Activated T-cell treated with anti-CD3 and anti-CD28 coated beads, Interleukin-2, amount 50 U/mL, for 24 hours (primary cell): ENCODE measurements at regions not wholly inside any gene's neighbourhood (a gene's known extent, or its start where the extent isn't known, plus 50 kb on each side); places are given as distances from the start of the nearest gene placed in this dataset.
"Not testable (repeated sequence)": the region's sequence is repeated elsewhere in the genome, so short reads cannot be mapped to it uniquely, and the experiment has no call there.

ENCODE experiments used
- DNase-seq: peaks from one replicate; pipeline ENCODE4 v3.0.0-alpha.2; 2020
- H3K27ac Mint-ChIP-seq: 2 replicates; pipeline ENCODE4 v1.8.0; 2020; ENCODE audit warnings: mild to moderate bottlenecking, mixed read lengths
- H3K27me3 Mint-ChIP-seq: 2 replicates; pipeline ENCODE4 v1.8.0; 2020; ENCODE audit warnings: mixed read lengths
- H3K36me3 Mint-ChIP-seq: 2 replicates; pipeline ENCODE4 v1.8.0; 2020; ENCODE audit warnings: low read depth, mixed read lengths
- H3K4me1 Mint-ChIP-seq: 2 replicates; pipeline ENCODE4 v1.8.0; 2020; ENCODE audit warnings: low read depth, mixed read lengths
- H3K4me3 Mint-ChIP-seq: 2 replicates; pipeline ENCODE4 v1.8.0; 2020; ENCODE audit warnings: mild to moderate bottlenecking, moderate library complexity, mixed read lengths
- H3K9me3 Mint-ChIP-seq: 2 replicates; pipeline ENCODE4 v1.8.0; 2020; ENCODE audit warnings: mixed read lengths

DNA sequence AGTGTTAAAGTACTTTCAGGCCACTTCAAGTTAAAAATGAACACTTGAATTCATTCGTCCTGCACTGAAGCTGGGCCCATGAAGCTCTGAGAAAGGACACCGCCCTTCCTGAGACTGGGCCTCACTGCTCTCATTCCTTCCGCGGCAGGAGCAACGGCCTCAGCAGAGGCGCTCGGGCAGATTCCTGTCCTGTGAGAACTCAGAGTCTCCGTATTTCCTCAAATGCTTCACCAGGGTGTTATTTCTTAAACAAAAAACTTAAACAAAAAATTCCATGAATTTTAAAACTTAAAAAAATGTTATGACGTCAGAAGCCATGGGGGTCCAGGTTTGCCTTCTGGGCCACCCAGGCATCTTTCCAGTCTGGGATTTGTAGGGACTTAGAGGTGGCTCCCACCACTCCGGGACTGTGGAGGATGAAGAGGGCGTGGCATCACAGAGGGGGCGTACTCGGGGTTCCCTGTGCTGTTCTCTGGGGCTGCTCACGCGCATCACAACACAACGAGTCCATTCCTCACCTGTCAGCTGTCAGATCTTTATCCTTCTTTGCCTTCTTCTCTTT is 115.9 kb upstream of the ASB18 start:
- H3K27me3 Mint-ChIP-seq, result peaks cover 27% of the 10 kb centered on the region
- H3K9me3 Mint-ChIP-seq, result no peaks in the 10 kb centered on the region
- no peak overlapping the region for H3K4me3 Mint-ChIP-seq
- H3K4me1 Mint-ChIP-seq, result peaks cover 4% of the 10 kb centered on the region
- no peak overlapping the region for H3K27ac Mint-ChIP-seq
- no peaks in the 10 kb centered on the region for H3K36me3 Mint-ChIP-seq
- DNase-seq, result no peak

DNA sequence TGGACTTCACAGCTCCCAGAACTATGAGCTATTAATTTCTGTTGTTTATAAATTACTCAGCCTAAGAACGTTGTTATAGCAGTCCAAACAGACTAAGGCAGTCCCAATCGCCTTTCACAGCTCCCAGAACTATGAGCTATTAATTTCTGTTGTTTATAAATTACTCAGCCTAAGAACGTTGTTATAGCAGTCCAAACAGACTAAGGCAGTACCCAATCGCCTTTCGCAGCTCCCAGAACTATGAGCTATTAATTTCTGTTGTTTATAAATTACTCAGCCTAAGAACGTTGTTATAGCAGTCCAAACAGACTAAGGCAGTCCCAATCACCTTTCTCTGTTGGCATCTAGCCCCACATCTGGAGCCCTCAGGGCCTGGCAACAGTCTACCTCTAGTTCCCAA is 117.0 kb upstream of the ASB18 start:
- not testable (repeated sequence) for H3K9me3 Mint-ChIP-seq, DNase-seq, H3K4me1 Mint-ChIP-seq, H3K27ac Mint-ChIP-seq, H3K36me3 Mint-ChIP-seq, H3K4me3 Mint-ChIP-seq
- H3K27me3 Mint-ChIP-seq, result peaks cover 16% of the 10 kb centered on the region

DNA sequence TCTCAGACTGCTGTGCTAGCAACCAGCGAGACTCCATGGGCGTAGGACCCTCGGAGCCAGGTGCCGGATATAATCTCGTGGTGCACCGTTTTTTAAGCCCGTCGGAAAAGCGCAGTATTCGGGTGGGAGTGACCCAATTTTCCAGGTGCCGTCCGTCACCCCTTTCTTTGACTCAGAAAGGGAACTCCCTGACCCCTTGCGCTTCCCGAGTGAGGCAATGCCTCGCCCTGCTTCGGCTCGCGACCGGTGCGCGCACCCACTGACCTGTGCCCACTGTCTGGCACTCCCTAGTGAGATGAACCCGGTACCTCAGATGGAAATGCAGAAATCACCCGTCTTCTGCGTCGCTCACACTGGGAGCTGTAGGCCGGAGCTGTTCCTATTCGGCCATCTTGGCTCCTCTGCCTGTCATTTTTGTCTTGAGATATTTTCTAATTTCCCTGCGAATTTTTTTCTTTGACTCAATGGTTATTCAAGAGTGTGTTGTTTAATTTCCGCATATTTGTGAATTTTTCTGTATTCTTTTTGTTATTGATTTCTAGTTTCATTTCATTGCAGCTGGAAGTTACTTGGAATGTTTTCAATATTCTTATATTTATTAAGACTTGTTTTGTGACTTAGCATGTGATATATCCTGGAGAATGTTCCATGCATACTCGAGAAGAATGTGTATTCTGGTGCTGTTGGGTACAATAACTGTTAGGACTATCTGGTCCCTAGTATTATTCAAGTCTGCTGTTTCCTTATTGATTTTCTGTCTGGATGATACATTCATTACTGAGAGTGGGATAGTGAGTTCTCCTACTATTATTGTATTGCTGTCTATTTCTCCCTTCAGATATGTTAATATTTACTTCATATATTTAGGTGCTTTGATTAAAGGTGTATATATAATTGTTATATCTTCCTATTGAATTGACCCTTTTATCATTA is 125.3 kb upstream of the ASB18 start:
- not testable (repeated sequence) for H3K27ac Mint-ChIP-seq, H3K4me3 Mint-ChIP-seq, H3K4me1 Mint-ChIP-seq, DNase-seq, H3K9me3 Mint-ChIP-seq, H3K36me3 Mint-ChIP-seq, H3K27me3 Mint-ChIP-seq

DNA sequence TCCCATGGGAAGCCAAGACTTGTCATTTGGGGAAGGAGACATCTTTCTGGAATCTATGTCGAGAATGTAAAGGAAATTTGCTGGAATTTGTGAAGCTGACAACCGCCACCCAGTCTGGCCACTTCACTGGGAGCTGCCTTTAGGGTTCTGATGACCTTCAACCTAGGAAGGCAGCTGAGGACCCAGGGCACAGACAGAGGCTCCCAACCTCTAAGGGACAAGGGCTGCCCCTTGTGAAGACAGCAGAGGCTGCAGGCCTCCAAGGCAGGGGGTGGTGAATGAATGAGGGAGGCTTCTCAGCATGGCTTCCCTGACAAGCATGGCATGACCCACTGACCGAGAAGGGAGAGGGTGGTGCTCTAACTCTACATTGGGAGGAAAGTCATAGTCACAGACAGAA is 128.9 kb upstream of the ASB18 start:
- DNase-seq, result no peak
- H3K27ac Mint-ChIP-seq, result no peak overlapping the region
- H3K36me3 Mint-ChIP-seq, result no peaks in the 10 kb centered on the region
- H3K9me3 Mint-ChIP-seq, result no peaks in the 10 kb centered on the region
- no peaks in the 10 kb centered on the region for H3K4me1 Mint-ChIP-seq
- H3K27me3 Mint-ChIP-seq, result peaks cover 5% of the 10 kb centered on the region
- no peak overlapping the region for H3K4me3 Mint-ChIP-seq

DNA sequence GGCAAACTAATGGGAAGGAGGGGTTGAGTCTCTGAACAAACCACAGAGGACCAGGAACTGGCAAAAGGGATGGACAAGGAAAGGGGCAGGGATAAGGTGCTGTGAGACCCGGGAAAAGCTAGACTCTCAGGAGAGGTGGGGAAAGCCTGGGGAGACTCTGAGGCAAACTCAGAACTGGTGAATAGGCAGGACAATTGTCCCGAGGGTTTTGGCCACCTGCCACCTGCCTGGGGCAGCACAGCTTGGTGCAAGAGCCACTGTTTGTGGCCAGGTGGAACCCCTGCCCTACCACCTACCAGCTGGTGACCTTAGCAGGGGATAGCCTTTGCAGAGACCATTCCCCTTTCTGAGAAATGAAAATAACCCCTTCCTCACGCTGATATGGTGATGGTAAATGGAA is 129.4 kb upstream of the ASB18 start:
- Mint-ChIP-seq H3K4me3 (no peak overlapping the region), H3K4me1 (no peaks in the 10 kb centered on the region), H3K27ac (no peak overlapping the region), H3K36me3 (no peaks in the 10 kb centered on the region), H3K27me3 (peaks cover 5% of the 10 kb centered on the region), H3K9me3 (no peaks in the 10 kb centered on the region)
- no peak for DNase-seq

DNA sequence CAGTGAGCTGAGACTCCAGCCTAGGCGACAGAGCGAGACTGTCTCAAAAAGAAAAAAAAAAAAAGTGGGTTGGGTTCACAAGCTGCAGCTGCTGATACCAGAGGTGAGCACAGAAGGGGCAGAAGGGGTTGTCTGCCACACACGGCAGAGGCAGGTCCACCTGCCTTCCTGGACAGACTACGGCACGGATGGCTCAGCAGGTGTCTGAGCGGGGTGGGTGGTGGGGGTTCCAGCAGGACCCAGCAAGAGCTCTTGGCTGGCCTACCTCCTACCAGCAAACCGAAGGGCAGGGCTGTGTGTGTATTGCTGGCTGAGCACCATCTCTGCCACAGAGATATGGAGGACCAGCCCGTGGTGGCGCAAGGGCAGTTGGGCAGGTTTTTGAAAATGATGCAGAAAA is 130.4 kb upstream of the ASB18 start:
- H3K36me3 Mint-ChIP-seq, result no peaks in the 10 kb centered on the region
- DNase-seq, result no peak
- H3K27me3 Mint-ChIP-seq, result peaks cover 5% of the 10 kb centered on the region
- H3K4me3 Mint-ChIP-seq, result no peak overlapping the region
- no peaks in the 10 kb centered on the region for H3K4me1 Mint-ChIP-seq
- no peaks in the 10 kb centered on the region for H3K9me3 Mint-ChIP-seq
- H3K27ac Mint-ChIP-seq, result no peak overlapping the region

DNA sequence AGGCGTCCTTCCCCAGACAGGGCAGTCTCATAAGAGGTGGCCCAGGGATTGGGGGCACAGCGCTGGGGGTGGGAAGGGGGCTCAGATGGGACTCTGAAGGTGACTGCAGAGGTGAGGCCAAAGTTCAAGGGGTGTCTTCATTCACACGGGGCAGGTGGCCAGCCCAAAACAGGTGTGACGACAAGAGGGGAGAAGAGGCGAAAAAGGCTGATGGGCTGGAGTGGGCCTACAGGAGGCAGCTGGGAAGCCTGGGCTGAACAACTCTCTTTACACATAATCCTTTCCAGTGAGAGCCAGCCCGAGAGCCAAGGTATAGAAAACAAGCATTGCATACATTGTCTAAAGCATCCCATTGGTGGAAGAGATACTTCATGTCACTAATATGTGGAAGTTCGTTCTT is 130.9 kb upstream of the ASB18 start:
- Mint-ChIP-seq H3K27me3 (peaks cover 5% of the 10 kb centered on the region), H3K4me1 (no peaks in the 10 kb centered on the region), H3K4me3 (no peak overlapping the region), H3K27ac (no peak overlapping the region), H3K9me3 (no peaks in the 10 kb centered on the region), H3K36me3 (no peaks in the 10 kb centered on the region)
- no peak for DNase-seq

DNA sequence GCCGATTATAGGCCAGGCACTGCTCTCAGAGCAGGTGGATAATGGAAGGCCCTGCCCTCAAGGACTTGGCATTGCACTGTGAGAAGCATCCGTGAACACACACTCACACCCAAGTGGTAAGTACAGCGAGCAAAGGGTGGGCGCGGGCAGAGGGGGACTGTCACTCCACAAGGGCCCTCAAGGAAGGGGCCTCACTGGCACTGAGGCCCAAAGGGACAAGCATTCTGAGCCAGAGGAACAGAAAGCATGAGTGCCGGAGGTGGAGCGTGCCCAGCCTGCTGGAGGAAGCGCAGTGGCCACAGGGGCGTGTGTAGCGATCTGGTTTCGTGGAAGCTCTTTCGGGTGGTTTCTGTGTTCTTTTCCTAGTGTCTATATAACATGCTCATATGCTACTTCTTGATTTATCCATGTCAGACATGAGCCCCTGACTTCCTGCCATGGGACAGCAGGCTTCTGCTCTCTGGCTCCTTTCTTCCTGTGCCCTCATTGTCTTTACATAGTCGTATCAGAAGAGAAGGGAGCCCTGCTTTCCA is 132.7 kb upstream of the ASB18 start:
- H3K27me3 Mint-ChIP-seq, result peaks cover 5% of the 10 kb centered on the region
- no peak overlapping the region for H3K4me3 Mint-ChIP-seq
- H3K27ac Mint-ChIP-seq, result no peak overlapping the region
- no peaks in the 10 kb centered on the region for H3K36me3 Mint-ChIP-seq
- no peaks in the 10 kb centered on the region for H3K4me1 Mint-ChIP-seq
- no peaks in the 10 kb centered on the region for H3K9me3 Mint-ChIP-seq
- DNase-seq, result no peak

DNA sequence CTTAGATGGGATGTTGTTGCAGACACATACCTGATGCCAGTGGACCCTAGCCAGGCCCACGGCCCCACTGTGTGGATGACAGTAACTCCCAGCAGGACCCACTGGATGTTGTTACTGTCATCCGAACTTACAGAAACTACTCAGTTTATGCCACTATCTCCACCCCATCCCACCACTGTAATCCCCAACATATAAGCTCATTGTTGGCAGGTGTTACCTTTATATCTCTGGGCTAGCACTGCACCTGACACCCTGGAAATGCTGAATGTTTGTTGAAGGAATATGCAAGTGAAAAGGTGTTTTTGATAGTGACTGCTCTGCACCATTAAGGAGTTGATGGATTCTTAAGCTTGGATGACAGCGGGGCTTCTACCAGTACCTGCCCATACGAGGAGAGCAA is 133.5 kb upstream of the ASB18 start:
- Mint-ChIP-seq H3K4me3 (no peak overlapping the region), H3K36me3 (no peaks in the 10 kb centered on the region), H3K4me1 (no peaks in the 10 kb centered on the region), H3K27ac (no peak overlapping the region), H3K27me3 (peaks cover 5% of the 10 kb centered on the region), H3K9me3 (no peaks in the 10 kb centered on the region)
- no peak for DNase-seq

DNA sequence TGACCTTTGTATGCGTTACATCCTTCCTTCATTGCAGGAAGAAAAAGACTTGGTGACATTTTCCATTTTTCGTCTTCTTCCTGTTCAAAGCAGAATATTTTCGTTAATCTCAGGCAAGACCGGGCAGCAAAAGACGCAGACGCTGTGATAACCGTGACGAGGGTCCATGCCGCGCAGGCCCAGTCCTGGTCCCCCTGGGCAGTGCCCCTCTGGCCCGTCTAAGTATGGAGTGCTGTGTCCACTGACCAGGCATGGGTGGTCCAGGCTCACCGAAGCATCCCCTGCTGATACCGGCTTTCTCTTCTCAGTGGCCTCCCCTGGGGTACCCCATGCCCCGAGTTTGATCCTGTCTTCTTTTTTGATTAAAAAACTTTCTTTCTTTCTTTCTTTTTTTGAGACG is 135.2 kb upstream of the ASB18 start:
- Mint-ChIP-seq H3K4me1 (no peaks in the 10 kb centered on the region), H3K4me3 (no peak overlapping the region), H3K36me3 (no peaks in the 10 kb centered on the region), H3K27ac (no peak overlapping the region), H3K9me3 (no peaks in the 10 kb centered on the region), H3K27me3 (peaks cover 5% of the 10 kb centered on the region)
- no peak for DNase-seq

DNA sequence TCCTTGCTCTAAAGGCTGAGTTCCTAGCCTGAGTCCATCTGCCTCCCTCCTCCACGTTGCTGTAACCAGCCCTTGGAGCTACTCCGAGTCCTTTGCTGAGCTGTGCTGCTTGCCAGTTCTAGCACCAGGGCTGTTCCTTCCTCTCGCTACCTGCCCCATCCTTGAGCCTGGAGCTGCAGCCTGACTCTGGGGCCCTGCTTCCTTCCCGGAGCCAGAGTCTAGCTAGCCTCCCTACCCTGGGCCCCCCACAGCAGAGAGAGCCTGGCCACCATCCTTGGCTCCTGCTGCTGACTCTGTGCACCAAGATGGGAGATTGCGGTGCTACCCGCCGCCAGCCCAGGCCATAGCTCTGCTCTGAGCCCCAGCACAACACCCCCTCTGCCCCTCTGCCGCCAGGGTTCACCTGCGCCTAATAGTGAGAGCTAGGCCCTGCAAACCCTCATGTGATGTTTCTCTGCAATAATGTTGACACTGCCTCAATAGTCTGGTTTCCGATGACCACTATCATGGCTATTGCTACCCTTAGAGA is 135.9 kb upstream of the ASB18 start:
- Mint-ChIP-seq H3K9me3 (no peaks in the 10 kb centered on the region), H3K4me3 (no peak overlapping the region), H3K4me1 (no peaks in the 10 kb centered on the region), H3K36me3 (no peaks in the 10 kb centered on the region), H3K27me3 (peaks cover under 1% of the 10 kb centered on the region), H3K27ac (no peak overlapping the region)
- DNase-seq, result no peak

DNA sequence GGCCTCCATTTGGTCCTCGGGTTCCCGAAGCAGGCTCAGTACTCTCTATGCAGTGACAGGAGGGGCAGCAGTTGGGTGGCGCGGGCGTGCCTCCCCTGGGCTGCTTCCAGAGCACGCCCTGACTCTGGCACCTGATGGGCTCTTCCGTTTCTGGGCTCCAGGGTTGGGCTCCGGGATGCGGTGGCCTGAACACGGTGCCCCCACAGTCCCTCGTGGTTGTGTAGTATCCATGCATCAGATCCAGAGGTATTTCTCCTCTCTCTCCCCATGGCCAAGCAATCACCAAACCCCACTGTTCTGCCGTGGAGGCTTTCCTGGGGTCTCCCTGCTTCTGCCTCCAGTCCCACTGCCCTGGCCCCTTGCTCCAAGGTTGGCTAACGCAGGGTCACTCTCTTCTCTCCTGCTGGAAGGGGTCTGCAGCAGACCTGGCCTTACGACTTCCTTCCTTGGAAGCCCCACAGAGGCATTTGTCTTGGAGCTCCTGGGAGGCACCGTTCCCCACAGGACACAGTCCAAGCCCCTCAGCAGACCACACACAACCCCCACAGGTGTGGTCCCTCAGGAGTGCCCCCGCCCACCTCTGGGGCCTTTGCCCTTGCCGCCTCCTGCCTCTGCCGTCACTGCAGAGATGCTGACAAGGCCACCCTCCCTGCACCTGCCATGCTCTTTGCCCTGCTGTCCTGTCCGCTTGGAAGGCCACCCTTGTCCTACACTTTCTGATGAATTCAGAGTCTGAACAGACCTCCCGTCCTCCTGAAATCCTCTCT is 136.6 kb upstream of the ASB18 start:
- no peaks in the 10 kb centered on the region for H3K36me3 Mint-ChIP-seq
- no peak overlapping the region for H3K4me3 Mint-ChIP-seq
- H3K27me3 Mint-ChIP-seq, result no peaks in the 10 kb centered on the region
- H3K4me1 Mint-ChIP-seq, result no peaks in the 10 kb centered on the region
- H3K27ac Mint-ChIP-seq, result no peak overlapping the region
- DNase-seq, result no peak
- no peaks in the 10 kb centered on the region for H3K9me3 Mint-ChIP-seq

DNA sequence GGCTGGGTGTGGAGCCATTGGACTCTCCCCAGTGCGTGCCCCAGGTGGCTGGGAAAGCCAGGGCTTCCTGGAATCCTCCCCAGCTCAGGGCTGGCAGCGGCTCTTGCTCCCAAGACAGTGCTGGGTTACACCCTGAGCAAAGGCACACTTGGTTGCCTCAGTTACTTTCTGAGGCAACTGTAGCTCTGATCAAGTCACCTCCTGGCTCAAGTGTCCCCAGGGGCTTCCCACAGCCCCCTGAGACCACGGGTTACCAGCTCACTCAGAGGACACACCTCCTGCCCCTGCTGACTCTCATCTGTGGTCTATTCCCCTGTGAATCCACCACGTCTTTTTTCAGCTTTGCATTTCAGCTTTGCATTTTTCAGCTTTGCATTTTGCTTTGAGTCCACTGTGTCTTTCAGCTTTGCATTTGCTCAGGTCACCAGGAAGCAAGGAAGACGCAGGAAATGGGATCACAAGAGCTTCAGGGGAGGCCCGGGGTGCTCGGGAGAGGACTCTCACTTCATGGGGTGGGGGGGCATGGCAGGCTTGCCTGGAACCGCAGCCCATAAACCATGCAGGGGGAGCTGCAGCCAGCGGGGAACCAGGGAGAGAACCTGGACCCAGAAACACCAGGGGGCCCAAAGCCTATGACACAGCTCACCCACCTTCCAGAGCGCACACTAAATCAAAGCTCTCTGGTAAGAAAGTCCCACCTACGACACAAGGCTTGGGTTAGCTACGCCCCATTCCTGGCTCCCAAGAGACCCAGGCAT is 138.0 kb upstream of the ASB18 start:
- no peaks in the 10 kb centered on the region for H3K27me3 Mint-ChIP-seq
- H3K9me3 Mint-ChIP-seq, result no peaks in the 10 kb centered on the region
- no peaks in the 10 kb centered on the region for H3K4me1 Mint-ChIP-seq
- no peaks in the 10 kb centered on the region for H3K36me3 Mint-ChIP-seq
- no peak overlapping the region for H3K4me3 Mint-ChIP-seq
- H3K27ac Mint-ChIP-seq, result no peak overlapping the region
- no peak for DNase-seq

DNA sequence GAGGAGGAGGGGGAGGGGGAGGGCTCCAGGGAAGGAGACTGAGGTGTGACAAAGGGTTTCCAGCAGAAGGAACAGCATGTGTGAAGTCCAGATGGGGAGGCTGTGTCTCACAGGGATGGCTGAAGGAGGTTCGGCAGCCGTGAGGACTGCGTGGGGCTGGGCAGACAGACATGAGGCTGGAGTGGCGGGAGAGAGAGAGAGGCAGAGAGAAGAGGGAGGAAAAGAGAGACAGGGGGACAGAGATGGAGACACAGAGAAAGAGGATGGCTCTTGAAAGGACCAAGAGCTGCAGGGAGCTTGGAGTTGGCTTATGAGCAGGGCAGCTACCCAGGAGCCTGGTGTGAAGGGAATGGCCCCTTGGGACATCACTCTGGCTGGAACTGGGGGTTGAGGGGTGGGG is 138.9 kb upstream of the ASB18 start:
- H3K9me3 Mint-ChIP-seq, result no peaks in the 10 kb centered on the region
- DNase-seq, result no peak
- H3K4me1 Mint-ChIP-seq, result no peaks in the 10 kb centered on the region
- H3K4me3 Mint-ChIP-seq, result no peak overlapping the region
- H3K36me3 Mint-ChIP-seq, result no peaks in the 10 kb centered on the region
- no peak overlapping the region for H3K27ac Mint-ChIP-seq
- no peaks in the 10 kb centered on the region for H3K27me3 Mint-ChIP-seq
